ENCODE measurements at regions not wholly inside any gene's neighbourhood (a gene's known extent, or its start where the extent isn't known, plus 50 kb on each side); places are given as distances from the start of the nearest gene placed in this dataset.
"Not testable (repeated sequence)": the region's sequence is repeated elsewhere in the genome, so short reads cannot be mapped to it uniquely, and the experiment has no call there.

DNA sequence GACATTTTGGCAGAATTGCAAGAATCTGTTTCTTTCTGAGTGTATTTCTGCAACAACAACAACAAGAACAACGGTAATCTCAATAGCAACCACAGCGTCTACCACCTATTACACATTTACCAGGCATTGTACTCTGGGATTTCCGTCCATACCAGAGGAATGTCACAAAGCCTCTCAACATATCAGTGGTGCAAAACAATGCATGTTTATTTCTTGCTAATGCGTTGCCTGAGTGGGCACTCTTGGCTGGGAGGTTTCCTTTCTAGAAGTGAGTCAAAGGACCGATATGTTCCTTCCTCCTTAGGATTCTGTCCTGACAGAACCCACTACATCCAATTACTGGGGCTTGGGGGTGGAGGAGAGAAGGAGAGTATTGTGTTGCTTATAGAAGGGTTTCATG, 585.6 kb downstream of the TSN start:
- DNase-seq: no peak

DNA sequence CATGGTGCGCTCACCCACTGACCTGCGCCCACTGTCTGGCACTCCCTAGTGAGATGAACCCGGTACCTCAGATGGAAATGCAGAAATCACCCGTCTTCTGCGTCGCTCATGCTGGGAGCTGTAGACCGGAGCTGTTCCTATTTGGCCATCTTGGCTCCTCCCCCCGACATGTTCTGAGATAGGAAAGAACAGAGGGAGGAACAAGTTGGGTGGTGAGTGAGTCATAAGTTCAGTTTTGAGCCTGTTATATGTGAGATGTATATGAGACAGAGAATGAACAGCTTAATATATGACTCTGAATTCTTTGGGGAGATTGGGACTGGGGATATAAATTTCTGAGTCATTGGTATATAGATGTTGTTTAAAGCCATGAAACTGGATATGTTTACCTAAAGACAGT, 596.7 kb downstream of the TSN start:
- DNase-seq: not testable (repeated sequence)

DNA sequence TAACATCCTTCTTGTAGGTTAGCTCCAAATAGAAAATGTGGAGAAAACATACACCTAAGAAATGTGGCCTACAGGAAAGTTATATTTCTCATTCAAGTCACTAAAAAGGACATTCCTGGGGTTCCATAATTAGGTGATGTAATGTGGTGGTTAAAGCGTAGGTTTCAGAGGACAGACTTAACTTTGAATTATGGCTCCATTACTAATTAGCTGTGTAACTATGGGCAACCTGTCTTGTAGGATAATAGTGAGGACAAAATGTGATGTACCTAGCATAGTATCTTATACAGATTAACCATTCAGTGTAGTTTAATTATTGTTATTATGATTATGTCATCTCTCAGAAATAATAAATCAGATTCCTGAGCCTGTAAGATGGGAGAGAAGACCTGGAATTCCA, 602.5 kb downstream of the TSN start:
- no peak for DNase-seq

DNA sequence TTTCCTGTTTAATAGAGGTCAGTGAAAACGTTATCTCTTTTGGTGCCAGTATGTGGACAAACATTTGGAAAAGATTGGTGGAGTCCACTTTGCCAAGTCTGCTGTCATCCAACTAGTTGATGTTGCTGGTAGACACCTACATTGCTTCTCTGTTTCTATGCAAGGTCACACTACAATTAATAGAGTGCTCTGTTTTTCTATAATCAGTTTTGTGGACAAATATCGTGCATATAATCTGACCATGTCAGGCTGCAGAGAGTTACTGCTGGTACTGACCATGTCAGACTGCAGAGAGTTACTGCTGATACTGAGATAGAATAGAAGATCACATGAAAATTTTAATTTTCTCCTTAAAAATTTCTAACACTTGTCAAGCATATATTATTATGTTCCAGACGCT, 603.3 kb downstream of the TSN start:
- no peak for DNase-seq

DNA sequence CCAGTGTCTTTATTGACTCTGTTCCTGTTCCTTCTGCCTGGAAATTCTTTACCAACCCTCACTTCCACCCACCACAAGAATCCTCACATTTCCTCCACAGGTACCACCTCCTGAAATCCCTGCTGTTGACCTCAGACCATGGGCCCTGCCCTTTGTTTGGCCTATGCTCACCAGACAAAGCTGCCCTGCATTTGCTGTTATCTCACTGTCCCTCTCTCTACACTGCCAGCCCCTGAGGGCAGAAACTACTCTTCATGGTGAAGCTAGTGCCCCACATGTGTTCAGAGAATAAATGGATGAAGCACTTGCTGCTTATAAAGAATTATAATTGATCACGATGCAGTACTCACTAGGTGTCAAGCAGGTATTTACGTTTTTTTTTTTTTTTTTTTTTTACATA, 608.4 kb downstream of the TSN start:
- DNase-seq: no peak

DNA sequence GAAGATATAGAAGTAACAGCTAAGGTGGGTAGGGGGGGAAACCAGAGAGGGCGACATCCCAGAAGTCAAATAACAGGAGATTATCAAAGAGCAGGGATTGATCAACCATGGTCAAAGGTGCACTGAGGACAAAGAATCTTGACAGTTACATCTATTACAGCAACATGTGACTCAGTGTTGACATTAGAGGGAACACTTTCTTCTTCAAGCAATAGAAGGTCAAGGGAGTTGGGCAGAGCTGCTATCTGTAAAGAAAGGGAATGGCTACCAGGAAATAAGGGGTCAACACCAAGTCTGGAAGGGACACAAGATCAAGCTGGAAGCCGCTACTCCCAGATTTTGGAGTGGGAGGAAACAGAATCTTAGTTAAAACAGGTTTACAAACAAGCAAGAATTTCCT, 611.0 kb downstream of the TSN start:
- DNase-seq: no peak

DNA sequence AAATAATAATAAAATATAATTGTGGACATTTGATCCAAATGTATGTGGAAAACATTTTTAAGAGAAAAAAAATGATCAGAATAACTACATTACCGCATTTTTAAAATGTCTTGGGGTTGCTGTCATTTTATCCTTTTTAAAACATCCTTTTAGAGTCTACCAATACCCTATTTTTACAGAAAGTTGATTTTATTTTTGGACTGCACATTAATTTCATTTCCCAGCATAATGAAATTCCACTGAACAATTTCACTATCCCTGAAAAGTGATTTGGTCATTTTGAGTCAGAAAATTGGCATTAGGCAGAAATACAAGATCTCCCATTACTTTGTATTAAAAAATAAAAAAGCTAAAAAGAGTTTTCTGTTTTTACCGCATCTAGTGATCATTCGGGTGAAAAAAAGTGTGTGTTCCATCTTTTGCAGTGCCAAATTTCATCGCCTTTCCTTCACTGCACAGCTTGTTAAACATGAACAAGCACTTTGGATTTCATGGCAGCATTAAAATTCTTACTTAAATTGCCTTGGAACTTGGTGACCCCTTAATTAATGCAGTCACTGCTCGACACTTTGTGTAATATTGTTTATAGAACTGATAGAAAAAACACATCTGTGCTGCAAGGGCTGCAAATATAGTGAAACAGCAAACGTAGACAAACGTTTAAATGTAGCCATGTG, 611.7 kb downstream of the TSN start:
- no peak for DNase-seq

DNA sequence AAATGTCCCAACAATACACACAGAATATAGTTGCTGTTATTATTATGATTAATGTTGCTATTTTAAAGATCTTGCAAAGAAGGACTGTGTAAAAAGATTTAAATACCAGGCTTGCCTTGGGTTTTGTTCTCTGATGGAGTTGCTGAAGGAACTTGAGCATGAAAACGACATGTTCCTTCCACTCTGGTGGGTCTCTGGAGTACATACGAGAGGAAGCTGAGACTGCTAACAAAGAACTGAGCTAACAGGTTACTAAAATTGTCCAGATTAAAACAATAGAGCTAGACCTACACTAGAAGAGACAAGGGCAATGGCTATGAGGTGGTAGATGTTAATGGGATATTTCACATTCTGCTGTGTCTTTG, 612.2 kb downstream of the TSN start:
- no peak for DNase-seq

DNA sequence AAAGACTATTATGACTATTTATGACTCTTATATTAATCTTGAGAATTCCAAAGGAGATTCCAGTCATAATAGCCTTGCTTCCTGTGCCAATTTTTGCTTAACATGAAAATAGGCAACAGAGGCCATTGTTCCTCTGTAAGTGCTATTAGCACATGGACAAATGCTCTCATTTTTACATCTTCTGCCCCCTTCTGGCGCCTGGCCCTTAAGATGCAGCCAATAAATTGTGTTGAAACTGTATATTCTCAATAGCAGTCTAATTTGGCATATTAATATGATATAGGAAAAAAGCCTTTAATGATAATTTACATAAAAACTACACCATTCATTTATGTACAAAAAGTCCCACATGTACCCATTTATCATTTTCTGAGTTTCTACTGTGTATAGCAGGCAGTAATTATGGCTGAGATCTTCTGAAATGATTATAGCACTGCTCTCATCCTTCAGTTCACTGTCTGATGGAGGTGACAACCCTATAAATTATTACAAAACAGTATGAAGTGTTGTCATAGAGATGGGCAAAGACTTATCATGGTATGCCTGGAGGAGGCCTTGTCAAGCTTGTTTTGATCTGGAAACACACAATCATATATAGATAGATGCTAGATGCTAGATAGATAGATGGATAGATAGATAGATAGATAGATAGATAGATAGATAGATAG, 613.3 kb downstream of the TSN start:
- no peak for DNase-seq

DNA sequence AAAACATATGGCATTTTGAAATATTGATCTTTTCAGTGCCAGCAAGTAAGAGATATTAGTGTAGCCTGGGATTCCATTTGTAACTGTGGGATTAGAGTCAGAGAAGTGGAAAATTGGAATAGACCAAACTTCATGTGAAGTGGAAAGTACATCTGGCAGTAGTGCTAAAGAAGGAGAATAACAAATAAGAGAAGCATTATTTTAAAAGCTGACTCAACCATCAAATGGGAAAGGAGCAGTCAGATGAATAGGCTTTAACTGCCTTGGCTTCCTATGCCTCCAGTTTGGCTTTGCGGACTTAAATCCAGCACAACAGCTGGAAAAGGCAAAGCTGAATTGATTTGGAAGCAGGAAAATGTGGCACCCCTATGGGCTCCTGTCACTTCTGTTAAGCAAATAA, 623.1 kb downstream of the TSN start:
- no peak for DNase-seq

DNA sequence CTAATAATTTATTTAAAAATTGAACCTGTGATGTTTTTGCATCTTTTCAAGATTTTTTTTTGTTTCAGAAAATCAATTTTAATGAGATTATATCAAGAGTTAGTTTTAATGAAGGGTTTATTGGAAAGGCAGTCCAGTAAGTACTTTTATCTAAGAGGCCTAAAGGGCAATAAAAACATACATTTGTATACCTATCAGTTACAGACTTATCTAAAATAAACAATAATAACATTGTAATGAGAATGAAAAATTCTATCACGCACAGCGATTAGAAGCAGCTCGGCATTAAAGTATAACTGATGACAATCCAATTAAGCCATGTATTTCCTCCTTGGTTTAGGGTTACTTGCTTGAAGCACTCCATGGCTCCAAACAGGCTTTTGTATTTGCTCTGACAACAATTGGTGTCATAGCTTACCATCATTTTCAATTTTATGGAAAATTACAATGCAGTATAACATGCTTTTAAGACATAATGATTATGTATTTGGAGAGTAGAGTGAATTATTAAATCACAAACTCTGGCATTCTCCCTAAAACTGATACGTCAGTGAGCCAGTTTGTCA, 629.4 kb downstream of the TSN start:
- peak; percentile 61 for DNase-seq

DNA sequence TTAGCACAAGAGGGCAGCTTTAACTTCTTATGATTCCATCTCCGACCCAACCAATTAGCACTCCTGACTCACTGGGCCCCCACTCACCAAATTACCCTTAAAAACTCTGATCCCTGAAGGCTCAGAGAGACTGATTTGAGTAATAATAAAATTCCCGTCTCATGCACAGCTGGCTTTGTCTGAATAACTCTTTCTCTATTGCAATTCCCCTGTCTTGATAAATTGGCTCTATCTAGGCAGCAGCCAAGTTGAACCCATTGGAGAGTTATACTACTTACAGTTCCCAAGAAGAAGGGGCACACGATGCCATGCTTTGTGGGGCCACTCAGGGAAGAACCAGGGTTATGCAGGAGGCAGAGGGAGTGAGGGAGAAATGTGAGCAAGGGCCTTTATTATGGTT, 632.8 kb downstream of the TSN start:
- DNase-seq: no peak

DNA sequence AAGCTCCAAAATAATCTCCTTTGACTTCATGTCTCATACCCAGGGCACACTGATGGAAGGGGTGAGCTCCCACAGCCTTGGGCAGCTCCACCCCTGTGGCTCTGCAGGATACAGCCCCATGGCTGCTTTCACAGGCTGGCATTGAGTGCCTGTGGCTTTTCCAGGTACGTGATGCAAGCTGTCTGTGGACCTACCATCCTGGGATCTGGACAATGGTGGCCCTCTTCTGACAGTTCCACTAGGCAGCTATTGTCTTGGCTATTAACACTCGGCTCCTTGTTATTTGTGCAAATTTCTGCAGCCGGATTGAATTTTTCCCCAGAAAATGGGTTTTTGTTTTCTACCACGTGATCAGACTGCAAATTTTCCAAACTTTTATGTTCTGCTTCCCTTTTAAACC, 634.2 kb downstream of the TSN start:
- no peak for DNase-seq

DNA sequence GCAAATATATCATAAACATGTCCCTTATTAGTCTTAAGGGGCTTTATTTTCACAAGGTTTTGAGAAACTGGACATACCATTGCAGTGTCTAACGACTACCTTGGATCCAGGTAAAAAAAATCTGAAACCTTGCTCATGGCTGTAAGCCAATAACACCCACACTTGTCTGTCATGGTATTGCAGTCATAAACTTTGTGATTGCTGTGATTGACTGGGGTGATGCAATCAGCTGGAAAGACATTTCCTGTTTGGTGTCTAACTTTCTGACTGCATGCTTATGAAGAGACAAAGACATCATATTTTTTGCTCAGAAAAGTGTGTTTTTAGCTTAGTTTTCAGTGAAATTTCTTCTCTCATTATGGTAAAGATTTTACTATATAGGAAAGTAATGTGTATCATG, 635.0 kb downstream of the TSN start:
- DNase-seq: no peak

DNA sequence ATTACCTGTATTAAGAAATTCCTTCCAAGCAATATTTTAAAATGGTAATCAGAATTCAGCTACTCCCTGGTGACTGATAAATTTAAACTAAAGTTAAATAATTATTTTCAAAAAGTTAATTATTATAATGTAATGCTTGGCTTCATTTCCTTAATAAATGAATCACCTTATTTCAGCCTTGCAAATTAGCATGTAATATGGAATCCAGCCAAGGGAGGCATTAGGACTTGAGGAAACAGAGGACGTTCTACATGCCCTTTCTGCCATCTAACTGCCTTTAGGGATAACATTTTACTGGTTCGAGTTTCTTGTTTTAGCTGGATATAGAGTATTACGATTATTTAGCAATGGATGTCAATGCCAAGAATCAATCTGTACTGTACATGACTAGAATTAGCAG, 636.3 kb downstream of the TSN start:
- DNase-seq: no peak

DNA sequence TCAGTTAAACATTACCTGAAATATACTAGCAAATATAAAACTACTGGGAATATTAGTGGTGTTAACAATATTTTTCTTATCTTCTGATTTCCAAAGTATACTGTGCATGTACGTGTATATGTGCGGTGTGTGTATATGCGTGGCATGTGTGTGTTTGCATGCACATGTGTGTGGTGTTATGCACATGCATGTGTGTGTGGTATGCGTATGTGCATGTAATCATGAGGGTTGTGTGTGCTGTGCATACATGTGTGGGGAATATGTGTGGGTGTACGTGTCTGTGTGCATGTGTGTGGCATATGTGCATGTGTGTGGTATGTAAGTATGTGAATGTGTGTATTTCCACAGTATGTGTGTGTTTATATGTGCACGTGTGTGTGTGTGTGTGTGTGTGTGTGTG, 640.2 kb downstream of the TSN start:
- no peak for DNase-seq

DNA sequence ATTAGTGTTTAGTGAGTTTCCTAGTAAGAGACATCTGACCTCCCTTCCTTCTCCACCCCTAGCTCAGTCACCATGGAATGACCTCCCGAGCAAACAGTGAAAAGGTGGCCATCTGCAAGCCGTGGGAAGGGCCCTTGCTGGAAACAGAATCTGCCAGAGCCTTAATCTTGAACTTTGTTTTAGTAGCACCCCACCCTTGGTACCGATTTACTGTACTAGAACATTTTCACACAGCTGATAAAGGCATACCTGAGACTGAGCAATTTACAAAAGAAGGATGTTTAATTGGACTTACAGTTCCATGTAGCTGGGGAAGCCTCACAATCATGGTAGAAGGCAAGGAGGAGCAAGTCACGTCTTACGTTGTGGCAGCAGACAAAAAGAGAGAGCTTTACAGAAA, 655.8 kb downstream of the TSN start:
- DNase-seq: no peak

DNA sequence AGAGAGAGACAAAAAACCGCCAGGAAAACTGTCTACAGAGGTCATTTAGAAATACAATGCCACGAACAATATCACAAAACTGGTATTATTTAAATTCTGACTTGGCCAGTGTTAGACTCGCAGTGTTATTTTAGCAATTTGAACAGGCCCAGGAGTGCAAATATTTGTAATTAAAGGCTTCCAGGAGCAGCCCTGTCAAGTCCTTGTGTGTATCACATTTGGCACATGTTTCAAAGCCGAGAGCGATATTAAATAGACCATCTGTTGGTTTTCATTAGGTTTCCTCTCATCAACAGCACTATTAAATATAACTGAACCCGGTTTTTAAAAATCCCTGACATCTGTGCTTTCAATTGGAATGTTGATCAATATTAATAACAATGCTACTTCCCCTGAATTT, 656.9 kb downstream of the TSN start:
- DNase-seq: peak; percentile 21

DNA sequence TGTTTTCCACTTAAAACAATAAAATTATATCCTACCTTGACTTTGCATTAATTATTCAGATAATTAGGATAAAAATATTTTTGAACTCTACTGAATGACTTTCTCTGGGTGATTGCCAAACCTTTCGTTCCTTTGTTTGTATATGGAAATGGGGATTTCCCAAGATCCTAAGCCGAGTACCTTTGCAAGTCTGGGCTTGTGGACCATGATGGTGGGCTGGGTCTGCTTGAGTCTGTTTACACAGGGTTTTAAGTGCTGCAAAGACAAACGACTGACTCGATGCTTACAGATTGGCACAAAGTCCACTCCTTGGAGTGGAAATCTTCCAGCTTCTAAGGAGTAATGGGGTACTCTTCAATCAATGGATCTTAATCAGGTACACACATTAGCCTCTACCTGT, 659.5 kb downstream of the TSN start:
- peak; percentile 67 for DNase-seq

DNA sequence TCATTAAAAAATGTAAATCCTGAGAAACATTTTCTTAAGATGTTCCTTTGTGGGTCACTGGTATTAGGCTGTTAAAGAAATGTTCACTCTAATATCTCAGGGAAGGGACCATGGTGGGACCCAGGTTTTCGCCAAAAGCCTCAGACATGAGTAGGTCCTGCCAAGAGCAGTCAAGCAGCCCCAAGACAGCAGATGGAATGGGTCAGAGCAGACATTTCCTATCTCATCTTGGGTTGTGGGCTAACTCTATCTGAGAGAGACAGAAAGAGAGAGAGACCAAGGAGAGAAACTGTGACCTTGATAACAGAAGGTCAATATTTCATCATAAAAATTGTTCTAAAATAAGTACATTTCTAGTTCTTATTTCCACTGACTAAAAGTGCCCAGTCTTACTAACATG, 661.7 kb downstream of the TSN start:
- DNase-seq: no peak

DNA sequence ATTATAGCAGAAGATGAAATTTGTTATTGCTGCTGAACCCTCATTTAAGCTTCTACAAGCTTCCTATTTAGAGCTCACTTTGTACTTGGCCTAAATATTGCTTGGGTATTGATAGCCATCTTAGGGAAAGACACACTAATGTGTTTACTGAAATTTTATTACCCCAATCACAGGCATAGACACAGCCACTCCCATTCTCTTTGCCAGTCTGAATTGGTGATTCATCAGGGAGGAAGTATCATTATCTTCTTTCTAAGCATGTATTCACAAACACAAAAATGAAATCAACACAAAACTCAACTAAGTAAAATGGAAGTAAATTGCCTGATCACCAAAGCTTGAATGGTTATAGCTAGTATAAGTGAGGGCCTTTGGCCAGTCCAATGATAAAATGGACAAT, 666.3 kb downstream of the TSN start:
- DNase-seq: no peak

DNA sequence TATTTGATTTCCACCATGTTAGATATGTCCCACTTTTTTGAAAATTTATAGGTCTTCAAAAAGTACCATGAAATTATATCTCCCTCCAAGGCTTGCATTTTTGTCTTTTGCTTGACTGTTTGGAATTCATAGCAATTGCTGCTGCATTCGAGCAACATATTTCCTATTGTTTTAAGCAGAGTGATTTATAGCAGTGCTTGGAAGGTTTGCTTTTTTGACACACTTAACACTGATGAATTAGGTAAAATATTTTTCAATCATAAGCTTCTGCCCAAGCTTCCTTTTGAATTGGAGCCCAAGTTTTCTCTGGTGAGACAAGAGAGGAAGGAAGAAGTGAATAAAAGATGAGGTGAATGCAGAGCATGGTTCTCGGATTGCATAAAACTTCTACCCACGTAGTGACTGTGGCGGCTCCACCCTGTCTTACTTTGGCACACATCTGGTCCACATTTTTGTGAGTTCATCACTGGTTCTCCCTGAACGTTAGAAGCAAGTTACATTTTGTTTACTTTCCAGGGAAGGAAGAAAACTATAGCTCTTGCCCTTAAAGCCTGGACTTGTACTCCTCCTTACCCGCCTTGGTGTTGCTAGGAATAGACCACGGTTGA, 667.0 kb downstream of the TSN start:
- DNase-seq: no peak

DNA sequence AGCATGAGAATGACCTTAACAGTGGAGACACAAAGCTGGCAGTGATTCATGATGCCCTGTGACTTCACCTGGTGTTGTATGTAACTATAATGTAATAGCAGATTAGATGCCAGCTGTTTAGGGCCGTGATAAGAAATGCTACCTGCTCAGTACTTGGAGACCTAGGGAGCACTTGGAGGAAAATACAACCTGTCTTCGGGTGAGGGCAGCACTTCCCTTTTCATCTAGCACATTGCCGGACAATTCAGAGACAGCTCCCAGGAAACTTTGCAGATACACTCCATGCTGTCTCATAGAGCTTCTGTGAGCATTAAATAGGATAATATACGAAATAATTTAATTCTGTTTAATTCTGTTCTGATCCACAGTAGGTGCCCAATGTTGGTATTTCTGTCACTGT, 668.5 kb downstream of the TSN start:
- DNase-seq: no peak

DNA sequence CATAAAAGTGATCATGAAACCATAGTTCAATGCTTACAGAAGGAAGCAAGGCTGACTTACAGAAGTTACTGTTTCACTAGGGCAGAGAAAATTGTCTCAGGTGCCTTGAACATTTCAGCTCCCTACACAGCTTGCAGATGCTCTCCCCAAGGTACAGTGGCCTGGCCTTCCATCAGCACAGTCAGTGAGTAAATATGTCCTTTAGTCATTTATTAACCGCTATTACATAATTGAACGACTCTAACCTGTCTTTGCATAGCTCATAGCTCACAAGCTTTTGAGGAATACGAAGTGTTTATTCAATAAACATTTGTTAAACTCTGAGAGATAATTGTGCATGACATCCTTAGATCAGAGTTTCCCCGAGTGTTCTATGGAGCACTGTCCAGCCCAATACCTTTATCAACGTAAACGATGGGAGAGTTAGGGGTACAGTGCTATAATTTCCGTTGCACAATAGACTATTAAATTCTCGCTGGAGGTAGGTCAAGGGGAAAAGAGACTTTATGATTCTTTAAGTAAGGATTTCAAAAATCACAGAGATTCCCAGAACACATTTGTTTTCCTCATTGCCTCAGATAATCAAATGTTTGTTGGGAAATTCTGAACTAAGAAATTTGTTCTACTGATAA, 677.8 kb downstream of the TSN start:
- DNase-seq: no peak
